ENCODE measurements at regions not wholly inside any gene's neighbourhood (a gene's known extent, or its start where the extent isn't known, plus 50 kb on each side); places are given as distances from the start of the nearest gene placed in this dataset.
"Not testable (repeated sequence)": the region's sequence is repeated elsewhere in the genome, so short reads cannot be mapped to it uniquely, and the experiment has no call there.

DNA sequence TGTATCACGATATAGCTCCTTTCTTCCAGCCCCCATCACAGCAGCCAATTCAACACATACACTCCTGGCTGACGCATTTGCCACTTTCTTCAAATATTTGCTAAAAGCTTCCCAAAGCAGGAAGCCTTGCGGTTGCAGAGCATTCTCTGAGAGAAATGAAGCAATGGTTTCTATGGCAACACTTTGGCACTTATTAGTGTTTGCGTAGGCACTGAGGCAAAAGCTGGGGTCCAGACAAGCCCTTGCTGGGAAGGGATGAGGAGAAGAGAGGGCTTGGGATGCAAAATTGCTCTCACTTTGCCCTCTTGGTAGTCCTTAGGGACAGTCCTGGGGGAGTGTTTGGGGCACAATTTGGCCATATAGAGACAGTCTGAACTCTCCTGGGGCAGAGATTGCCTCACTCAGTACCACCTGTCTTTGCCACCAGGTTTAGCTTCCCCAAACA is 55.0 kb upstream of the PAK3 start:
- DNase-seq (ENCODE audit: low read depth in 1 of 2, low spot score in 1 of 2) = no peak

DNA sequence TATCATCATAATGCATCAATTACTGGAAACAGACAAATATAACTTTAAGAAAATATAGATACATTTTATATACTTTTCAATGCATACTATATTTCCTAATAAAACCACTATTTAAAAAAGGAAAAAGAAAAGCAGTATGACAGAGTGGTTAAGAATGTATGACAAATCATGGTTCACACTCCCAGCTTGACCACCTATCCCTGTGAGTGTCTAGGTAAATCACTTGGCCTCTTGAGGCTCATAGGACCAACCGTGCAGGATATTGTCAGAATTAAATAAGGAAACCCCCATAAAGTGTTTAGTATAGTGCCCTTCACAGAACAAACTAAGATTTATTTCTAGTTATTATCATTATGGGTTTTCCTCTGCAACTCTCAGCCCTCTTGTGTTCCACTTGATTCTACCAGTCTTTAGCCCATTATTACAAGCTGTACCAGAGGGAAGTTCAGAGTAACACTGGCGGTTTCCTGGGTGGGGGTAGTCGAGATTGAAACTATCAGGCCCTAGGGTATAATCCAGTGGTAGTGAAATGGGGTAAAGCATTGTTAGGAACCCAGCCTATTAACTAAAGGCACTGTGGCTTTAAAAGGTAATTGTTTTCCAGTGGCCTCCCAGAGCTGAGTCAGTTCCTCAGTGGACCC is 55.5 kb upstream of the PAK3 start:
- no peak for DNase-seq (ENCODE audit: low read depth in 1 of 2, low spot score in 1 of 2)

DNA sequence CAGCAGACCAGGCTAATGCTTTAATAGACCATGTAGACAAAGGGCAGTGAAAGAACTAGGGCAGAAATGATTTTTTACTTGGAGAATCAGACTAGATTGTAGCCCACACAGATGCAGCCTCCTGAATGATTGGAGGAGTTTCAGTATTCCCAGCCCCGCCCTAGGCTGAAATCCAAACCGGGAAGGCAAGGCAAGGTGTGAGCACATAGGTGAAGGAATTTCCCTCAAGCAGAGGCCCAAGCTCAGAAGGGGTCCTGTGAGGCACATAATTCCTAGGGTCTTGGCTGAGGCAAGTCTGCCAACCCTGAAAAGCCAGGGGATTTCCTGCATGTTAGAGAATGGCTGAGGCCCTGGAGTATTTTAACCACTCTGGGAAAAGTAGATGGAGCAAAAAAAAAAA is 56.4 kb upstream of the PAK3 start:
- no peak for DNase-seq (ENCODE audit: low read depth in 1 of 2, low spot score in 1 of 2)

DNA sequence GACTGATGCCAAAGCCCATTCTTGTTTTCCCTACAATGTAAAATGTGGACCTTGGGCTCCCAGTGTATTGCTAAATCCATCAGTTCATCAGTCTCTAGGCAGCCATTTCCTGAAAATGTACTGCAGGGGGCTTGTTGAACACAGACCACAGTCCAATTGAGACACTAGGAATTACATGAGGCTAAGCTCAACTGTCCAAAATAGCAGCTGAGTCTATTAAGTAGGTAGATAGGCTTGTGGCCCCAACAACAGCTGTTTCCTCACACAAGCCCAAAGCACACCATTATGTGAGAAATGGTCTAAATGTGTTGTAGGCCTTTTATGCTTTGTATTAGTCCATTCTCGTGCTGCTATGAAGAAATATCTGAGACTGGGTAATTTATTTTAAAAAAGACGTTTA is 60.0 kb upstream of the PAK3 start:
- DNase-seq (ENCODE audit: low read depth in 1 of 2, low spot score in 1 of 2) = no peak

DNA sequence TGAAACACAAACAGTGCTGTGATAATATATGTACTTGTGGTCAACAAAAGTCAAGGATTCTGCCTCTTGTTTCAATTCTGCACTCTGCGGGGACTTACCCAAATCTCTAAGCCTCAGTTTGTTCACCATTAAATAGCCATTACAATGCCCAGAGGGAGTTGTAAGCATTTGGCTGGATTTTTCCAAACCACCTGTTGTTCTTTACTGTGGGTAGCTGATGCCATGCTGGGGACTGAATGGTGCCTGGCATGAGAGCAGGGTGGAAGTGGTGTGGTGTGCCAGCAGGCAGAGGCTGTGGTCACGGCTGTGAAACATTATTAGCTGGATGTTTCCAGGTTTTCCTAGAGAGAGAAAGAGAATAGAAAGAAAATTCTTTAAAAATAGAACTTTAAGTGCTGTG is 60.7 kb upstream of the PAK3 start:
- no peak for DNase-seq (ENCODE audit: low read depth in 1 of 2, low spot score in 1 of 2)

DNA sequence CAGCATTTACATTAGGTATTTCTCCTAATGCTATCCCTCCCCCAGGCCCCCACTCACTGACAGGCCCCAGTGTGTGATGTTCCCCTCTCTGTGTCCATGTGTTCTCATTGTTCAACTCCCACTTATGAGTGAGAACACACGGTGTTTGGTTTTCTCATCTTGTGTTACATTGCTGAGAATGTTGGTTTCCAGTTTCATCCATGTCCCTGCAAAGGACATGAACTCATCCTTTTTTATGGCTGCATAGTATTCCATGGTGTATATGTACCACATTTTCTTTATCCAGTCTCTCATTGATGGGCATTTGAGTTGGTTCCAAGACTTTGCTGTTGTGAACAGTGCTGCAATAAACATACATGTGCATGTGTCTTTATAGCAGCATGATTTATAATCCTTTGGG is 73.0 kb upstream of the PAK3 start:
- not testable (repeated sequence) for DNase-seq (ENCODE audit: low read depth in 1 of 2, low spot score in 1 of 2)

DNA sequence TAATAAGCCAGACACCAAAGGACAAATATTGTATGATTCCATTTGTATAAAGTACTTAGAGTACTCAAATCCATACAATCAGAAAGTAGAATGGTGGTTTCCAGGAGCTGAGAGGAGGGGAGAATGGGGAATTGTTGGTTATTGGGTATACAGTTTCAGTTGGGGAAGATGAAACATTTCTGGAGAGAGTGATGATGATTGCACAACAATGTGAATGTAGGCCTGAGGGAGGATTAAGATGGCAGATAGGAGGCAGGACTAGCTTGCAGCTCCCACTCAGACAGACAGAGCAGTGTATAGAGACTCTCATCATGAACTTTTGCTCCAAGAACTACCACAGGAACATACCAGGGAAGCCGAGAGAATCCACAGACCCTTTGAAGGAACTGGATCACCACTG is 75.7 kb upstream of the PAK3 start:
- no peak for DNase-seq (ENCODE audit: low read depth in 1 of 2, low spot score in 1 of 2)

DNA sequence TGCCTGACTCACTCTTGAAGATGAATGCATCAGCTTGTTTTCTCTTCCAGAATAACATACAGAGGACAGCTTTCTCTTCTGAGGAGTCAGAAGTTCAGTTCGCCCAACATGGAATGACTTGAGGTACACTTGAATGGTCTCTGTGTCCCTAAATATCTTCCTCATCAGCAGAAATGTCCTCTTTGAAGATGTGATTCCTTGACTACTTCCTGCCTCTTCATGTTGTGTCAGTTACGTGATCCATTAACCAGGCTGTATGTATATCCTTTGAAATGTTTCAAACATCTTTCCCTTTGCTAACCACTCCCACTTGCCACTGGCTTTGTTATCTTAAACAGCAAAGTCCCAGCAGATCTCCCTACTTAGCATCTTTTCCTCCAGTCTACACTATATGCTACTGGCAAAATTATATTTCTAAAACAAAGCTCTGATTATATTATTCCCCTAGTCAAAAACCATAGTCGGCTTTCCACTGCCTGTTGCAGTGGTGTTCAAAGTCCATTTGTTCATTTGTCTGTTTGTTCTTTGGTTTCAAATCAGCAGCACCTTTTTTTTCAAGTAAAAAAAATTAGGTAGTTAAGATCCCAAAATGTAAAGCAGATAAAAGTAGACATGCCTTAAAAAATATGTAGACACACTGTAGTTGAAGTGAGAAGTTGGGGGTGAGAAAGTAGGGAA is 82.1 kb upstream of the PAK3 start:
- no peak for DNase-seq (ENCODE audit: low read depth in 1 of 2, low spot score in 1 of 2)

DNA sequence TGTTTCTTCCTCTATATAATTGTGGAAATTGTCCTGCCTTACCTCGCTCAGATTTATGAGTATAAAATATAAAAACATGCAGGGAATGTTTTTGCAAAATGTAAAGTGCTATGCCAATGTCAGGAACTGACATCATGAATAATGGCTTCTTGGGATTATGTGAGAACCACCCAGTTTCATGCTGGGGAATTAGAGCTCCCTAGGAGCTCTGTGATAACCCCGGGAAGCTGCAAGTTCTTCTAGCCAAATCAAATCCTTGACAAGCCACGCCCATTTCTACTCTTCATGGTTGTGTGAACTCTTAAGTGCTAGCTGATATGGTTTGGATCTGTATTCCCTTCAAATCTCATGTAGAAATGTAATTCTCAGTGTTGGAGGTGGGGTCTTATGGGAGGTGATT is 85.9 kb upstream of the PAK3 start:
- no peak for DNase-seq (ENCODE audit: low read depth in 1 of 2, low spot score in 1 of 2)

DNA sequence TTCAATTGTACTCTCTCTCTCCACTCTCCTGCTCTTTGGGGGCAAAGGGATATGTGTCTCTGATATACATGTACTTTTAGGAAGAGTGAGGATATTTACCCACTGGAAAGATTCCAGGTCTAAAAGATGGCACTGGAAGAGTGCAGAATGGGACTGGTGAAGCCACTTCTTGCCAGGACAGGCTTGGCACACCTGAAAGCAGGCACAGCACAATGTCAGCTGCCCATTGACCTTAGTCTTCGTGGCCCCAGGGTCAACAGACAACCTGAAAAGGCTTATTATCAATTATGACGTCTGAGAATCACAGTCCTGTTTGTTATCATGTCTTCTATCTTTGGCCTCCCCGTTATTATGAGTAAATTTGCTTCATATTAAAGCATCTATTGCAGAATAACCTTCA is 86.7 kb upstream of the PAK3 start:
- no peak for DNase-seq (ENCODE audit: low read depth in 1 of 2, low spot score in 1 of 2)

DNA sequence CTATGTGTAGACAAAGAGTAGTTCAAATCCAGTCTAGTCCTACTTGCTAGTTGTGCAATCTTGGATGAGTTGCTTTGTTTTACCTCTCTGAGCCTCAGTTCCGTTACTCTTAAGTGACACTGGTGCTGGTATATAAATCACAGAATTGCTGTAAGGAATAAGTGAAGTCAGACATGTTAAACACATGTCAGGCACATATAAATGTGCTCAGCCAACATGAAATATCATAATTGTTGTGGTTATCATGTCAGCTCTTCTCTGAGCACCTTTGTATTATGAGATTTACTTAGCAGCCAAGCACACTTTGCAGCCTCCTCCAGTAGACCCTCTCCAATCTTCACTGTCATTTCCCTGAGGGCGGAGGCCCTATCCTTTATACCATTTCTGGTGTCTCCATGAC is 87.9 kb upstream of the PAK3 start:
- no peak for DNase-seq (ENCODE audit: low read depth in 1 of 2, low spot score in 1 of 2)

DNA sequence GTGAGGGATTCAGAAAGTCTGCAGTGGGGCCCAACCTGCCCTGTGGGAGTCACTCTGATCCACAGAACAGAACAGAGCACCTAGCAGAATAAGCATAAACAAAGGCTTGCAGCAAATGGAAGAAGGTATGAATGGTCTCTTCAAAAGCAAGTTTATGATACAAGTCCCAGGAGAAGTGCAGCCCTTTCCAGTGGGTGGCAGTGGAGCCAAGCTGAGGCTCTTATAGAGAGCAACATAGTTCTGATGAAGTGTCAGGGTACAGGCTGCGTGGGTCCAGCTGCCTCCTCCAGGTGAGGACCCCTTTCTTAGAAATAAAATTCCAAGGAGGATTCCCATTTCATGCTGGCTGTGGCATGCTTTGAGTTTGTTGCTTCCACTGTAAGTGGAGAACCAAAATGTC is 88.8 kb upstream of the PAK3 start:
- DNase-seq (ENCODE audit: low read depth in 1 of 2, low spot score in 1 of 2) = no peak

DNA sequence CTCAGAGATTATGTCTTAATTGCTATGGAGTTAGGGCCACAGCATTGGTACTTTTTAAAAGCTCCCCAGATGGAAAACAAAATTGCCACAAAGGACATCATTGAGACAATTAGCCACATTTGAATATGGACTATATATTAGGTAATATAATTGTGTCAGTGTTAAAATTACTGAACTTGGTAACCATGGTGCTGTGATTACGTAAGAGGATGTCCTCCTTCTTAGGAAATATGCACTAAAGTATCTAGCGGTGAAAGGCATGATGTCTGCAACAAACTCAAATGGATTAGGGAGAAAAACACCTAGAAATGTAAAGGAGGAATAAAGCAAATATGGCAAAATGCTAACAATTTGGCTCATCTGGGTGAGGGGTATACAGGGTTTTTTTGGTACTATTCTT is 89.9 kb upstream of the PAK3 start:
- no peak for DNase-seq (ENCODE audit: low read depth in 1 of 2, low spot score in 1 of 2)

DNA sequence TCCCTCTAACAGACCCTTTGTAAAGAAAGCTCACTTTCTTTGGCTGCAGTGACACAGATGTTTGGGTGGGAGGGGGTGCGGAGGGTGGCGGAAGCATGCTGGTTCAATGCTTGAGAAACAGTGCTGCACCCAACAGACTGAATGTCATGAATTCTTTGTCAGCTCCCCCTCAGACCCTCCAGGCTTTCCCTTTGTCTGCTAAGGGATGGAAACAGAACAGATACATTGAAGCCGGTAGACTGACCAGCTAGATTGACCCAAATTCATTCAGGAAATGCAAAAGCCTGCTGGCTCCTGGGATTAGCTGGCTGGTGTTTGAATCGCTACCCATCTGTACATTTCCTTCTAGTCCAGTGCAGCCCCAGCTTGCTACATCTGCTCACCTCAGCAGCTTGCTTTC is 90.8 kb upstream of the PAK3 start:
- no peak for DNase-seq (ENCODE audit: low read depth in 1 of 2, low spot score in 1 of 2)

DNA sequence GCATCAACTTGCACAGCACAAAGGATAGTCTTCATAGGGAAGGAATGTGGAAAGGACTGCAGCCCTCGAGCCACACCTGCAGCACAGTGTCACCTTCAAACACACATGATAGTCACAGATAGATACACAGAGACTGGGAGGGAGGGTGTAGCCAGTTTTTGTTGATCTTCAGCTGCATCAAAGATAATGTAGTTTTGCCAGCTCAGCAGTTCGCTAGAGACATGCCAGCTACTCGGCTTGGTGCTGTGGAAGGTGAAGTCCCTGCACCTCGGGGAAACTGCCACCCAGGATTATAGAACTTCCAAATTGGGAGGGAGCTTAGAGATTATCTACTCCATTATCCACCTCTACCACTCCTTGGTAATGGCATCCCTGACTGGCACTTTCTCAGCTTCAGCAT is 92.9 kb upstream of the PAK3 start:
- no peak for DNase-seq (ENCODE audit: low read depth in 1 of 2, low spot score in 1 of 2)

DNA sequence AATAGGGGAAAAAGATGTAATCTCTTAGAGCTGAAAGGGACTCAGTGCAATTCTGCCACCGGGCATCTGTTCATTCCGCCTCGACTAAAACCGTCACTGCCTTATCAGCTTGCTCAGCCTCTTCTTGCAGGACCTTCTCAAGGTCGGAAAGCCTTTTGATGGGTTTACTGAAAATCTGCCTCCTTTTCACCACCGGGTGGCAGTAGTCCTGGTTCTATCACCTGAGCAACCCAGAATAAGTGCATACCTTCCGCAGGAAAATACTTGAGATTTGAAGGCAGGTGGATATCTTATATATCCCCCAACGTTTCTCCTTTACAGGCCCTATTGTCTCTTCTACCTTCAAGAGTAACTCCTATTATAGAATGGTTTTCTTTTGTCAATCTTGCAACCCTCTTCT is 103.4 kb upstream of the PAK3 start:
- no peak for DNase-seq (ENCODE audit: low read depth in 1 of 2, low spot score in 1 of 2)

DNA sequence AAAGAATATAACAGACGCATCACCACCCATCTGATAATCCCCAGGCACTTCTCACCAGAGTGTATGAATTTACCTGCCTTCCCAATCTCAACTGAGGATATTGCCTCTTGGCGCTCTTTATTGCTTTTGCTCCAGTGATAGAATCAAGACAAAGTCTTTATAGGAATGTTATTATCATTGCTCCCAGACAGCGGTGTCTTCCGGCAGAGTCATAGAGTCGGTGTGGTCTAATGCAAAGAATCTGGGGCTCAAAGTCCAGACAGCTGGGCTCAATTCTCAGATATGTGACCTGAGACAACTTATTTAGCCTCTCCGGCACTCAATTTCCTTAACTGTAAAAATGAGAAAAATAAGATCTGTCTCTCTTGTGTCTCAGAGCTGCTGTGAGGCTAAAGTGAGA is 106.1 kb upstream of the PAK3 start:
- no peak for DNase-seq (ENCODE audit: low read depth in 1 of 2, low spot score in 1 of 2)

DNA sequence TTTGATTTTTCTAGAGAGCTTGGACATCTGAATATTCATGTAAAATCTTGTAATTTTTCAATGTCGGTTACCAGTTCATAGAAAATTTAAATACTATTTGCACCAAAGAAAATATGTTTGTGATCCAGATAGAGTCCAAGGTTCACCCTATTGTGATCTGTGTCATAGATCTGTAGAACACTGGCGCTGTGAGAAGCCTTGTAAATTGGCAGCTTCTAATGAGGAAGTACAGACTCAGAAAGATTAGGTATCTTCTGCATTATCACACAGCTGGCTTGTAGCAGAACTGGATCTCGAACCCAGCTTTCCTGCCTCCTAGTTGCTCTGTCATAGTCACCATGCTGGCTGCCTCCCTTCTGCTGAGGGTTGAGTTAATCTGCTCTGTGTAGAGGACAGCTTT is 106.5 kb upstream of the PAK3 start:
- no peak for DNase-seq (ENCODE audit: low read depth in 1 of 2, low spot score in 1 of 2)

DNA sequence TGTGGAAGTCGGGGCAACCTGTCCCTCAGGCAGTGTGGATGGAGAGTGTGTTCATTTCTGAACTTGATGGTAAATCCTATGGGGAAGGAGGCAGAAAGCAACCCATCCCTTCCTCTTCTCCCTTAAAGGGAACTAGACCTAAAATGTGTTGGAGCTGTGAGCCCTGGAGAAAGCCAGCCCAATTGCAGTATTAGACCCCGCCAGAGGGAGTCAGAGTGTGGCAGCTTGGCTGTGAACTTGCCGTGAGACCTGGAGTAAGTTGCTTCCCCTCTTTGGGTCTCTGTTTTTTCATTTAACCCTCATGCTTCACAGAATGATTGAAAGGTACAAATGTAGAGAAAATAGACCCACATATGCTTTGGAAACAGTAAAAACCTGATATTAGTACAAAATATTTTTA is 108.7 kb upstream of the PAK3 start:
- DNase-seq (ENCODE audit: low read depth in 1 of 2, low spot score in 1 of 2) = no peak

DNA sequence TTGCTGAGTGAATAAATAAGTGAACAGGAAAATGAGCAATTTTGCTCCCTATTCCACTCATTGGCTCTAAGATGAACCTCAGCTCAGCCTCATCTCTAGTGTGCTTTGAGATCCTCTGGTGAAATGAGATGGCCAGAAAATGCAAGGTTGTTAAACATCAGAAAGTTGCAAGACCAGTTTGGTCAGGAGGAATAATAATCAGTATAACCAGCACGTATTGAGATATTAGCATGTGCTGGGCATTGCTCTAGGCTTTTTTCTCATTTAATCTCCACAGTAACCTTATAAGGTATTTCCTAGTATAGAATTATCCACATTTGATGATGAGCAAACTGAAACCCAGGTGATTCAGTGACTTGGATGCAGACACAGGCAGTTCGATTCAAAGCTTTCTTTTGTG is 110.5 kb upstream of the PAK3 start:
- no peak for DNase-seq (ENCODE audit: low read depth in 1 of 2, low spot score in 1 of 2)

DNA sequence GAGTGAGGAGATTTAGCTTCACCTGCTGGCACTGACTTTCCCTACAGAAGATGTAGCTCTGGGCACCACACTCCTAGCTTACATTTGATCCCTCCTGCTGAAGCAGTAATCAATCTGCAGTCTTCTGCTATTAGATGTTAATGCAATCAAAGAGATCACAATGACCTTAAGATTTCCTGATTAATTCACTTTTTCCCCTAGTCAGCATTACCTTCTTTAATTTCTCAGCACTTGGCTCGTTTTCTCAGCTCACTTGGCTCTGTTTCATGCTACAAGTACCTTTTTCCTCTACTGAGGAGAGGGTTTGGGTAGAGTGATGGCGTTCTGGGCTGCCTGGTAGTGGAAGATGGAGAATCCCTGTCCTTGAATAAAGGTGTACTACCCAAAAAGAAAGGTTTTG is 113.0 kb upstream of the PAK3 start:
- no peak for DNase-seq (ENCODE audit: low read depth in 1 of 2, low spot score in 1 of 2)

DNA sequence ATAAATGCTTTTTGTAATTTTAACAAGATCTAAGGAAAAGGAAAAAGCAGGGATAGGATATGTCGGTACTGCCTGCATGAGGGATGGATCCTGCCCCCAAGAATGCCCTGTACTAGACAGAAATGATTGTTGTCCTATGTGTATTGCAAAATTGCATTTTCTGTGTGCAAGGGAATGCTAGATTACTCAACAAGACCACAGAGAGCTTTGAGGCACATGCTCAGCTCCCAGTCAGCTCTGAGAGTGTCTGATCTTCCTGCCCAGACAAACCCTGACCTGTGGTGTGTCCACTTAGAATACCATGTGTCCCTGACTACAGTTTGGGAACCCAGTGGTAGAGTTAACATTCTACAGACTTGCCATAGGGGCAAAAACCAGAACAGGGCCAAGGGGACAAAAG is 129.2 kb upstream of the PAK3 start:
- DNase-seq (ENCODE audit: low read depth in 1 of 2, low spot score in 1 of 2) = no peak

DNA sequence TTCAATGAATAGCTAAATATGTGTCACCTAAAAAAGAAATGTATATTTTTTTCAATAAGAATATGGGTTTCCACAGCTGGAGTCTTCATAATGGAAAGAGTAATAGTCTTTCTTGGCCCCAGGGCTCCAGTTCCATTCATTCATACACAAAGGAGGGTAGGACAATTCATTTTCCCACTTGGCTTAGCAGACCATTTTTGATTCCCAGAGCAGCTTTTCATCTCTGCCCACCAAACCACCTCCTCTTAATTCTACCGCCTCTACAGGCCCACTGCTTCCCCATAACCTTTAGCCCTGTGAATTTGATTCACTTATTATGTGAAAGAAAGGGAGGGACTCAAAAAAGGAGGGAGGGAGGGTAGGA is 129.9 kb upstream of the PAK3 start:
- DNase-seq (ENCODE audit: low read depth in 1 of 2, low spot score in 1 of 2) = no peak

All from activated CD4-positive, alpha-beta T cell treated with anti-CD3 and anti-CD28 coated beads, Interleukin-2, amount 50 U/mL, for 24 hours (primary cell).